ENCODE measurements at regions not wholly inside any gene's neighbourhood (a gene's known extent, or its start where the extent isn't known, plus 50 kb on each side); places are given as distances from the start of the nearest gene placed in this dataset.

DNA sequence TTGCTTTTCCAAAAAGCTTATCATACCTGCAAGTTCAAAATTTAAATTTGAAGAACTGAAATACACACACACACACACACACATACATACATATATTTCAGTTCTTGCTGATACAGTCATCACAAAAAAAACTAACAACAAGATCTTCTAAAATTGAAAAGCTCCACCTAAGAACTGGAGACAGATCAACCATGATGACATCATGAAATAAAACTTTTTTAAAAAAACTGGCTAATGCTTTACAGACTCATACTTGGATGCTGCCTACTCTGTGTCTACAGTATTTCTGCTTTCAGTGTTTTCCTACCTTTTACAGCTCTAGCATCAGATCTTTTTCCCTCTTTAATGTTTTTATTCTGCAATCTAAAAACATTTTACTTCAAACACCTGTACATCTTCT, 261.4 kb downstream of the DIO2 start:
- no peak for TF ChIP-seq CTCF (IDR thresholded peaks at IDR 0.05; ENCODE audit: low read length)
- no peak for TF ChIP-seq EZH2 (IDR thresholded peaks at IDR 0.05; ENCODE audit: borderline replicate concordance, low read length)
